ACHN (cell line): ENCODE measurements at regions not wholly inside any gene's neighbourhood (a gene's known extent, or its start where the extent isn't known, plus 50 kb on each side); places are given as distances from the start of the nearest gene placed in this dataset.
"Not testable (repeated sequence)": the region's sequence is repeated elsewhere in the genome, so short reads cannot be mapped to it uniquely, and the experiment has no call there.

ENCODE experiments used
- DNase-seq: peaks from one replicate; pipeline ENCODE4 v3.0.0-alpha.2; 2015
- in situ Hi-C: cut with HindIII; loops from 2 replicates; pipeline ENCODE4 v1.10.0; 2017; ENCODE audit warnings: low sequenced_read_pairs, low pct_ligation_motif_present, low pct_unique_long_range_greater_than_20kb

DNA sequence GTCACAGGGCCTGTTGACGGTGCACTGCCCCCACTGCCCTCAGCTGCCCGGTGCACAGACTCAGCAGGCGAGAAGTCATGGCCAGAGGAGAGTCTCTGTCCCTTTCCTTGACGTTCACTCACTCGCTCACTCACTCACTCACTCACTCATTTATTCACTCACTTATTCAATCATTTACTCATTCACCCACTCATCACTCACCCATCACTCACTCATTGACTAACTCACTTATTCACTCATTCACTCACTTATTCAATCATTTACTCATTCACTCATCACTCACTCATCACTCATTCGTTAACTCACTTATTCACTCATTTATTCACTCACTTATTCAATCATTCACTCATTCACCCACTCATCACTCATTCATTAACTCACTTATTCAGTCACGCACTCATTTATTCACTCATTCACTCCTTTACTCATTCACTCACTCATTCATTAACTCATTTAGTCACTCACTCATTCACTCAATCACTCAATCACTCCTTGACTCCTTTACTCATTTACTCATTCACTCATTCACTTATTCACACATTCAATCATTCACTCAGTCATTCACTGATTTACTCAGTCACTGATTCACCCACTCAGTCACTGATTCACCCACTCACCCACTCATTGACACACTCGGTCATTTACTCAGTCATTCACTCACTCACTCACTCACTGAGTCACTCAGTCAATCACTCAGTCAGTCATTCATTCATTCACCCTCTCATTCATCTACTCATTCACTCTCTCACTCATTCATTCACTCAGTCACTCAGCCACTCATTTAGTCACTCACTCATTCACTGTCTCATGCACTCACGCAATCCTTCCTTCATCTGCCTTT, 1193.5 kb downstream of the BRD1 start:
- no peak for DNase-seq
- in situ Hi-C loops = no loop called here

DNA sequence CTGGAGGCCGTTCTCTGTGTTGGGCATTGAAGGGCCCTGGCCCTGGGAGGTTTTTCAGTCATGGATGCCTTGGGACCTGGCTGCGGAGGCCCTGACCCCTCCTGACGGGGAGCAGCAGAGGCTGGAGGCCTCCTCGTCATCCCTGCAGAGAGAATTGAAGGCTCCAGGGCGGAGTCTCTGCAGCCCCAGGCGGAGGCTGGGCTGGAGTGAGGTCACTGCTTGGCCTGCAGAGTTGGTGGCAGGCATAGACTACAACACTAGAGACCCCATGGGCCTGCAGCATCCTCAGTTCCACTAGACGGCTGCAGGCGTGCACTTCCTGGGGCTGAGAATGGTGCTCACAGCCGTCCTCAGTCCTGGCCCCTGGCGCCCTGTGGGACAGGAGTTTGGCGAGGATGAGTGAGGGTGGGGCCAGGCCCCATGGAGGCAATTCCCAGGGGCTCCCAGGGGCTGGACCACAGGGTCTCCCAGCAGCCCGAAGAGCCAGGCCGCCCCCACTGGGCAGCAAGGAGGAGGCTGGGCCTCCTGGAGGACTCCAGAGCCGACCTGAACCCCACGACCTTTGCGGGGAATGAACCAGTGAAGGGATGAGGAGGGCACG, 1194.9 kb downstream of the BRD1 start:
- in situ Hi-C loops = no loop called here
- no peak for DNase-seq

- in situ Hi-C loops = no loop called here
- no peak for DNase-seq
Observed at GRCh38 chr22:48631288-48631863, 1196.3 kb downstream of the BRD1 start.

DNA sequence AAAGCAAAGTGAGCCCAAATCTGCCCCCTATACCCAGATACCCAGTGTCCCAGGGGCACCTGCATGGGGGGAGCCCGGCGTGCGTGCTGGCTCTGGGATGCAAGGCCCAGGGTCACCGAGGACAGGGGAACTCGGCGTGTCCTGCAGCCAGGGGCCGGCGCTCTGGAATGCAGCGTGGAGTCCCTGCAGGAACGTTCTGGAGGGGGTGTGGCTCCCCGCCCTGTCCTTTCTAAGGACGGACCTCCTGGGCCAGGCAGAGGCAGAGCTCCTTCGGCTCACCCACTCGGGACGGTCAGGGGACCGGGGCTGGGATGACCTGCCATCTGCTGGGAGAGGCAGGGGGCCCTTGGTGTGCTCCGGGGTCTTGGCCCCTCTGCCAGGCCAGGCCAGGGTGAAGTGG, 1196.8 kb downstream of the BRD1 start:
- in situ Hi-C loops = no loop called here
- DNase-seq = no peak

DNA sequence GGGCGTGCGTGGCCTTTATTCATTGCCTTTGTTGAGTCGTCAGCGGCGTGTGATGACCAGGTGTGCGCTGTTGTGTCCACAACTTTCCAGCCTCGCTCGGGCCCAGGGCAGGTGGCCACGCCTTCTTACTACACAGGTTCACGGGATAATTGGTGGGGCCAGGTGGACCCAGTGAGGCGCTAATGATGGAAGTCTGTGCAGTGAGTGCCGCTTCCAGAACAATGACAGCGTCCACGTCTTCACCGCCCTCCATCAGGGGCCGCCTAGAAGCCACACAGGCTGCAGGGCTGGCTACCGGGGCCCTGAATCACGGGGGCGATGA, 1197.3 kb downstream of the BRD1 start:
- in situ Hi-C loops = no loop called here
- DNase-seq = no peak

DNA sequence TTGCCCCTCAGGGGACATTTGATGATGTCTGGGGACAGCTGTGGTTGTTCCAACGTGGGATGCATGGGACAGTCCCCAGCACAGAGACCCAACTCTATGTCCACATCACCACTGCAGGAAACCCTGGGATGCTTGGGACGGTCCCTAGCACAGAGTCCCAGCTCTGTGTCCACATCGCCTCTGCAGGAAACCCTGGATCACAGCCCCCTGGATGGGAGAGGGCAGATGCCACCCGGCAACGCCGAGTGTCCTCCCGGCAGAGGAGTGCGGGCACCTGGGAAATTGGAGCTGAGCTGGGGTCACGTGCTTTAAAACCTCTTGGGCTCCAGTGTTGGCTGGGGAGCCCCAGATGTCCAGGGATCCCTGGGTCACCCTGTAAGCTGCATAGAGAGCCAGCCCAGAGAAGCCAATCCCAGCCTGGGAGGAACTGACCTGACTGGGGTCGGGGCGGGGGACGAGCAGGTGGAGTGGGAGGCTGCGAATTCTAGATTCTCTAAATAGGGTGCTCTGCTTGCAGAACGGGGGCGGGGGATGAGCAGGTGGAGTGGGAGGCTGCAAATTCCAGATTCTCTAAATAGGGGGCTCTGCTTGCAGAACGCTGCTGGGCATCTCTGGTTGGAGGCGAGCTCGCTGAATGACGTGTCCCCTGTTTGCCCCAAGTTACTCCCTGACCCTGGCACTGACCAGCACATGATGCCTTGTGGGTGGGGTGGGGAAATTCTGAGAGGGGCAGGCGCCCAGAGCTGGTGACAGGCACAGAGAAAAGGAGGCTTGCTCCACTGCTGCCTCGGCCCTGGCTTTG, 1197.8 kb downstream of the BRD1 start:
- DNase-seq = no peak

DNA sequence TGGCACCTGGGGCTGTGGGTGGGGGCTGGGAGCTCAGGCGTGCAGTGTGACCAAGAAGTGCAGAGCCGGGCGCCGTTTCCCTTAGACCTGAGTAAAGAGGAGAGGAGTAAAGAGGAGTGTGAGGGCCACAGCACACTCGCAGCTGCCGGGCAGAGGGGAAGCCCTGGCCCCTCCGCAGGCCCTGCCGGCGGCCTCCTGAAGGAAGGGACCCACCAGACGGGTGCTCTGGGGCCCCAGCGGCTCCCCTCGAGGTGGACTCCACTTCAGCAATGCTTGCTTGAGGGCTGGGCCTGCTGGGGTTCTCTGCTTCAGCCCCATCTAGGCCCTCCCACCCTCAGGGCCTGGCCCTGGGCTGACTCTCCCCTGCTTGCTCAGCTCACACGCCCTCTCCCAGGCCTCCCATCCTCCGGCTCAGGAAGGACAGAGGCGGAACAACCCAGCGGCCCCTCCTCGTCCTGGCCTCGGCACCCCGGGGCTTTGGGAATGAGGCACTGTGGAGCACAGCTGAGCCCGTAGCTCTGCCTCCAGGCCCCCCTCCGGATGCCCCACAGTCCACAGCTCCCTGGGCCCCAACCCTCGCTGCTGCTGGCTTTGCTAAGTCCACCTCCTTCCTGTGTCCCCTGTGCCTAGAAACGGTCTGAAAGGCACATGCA, 1198.7 kb downstream of the BRD1 start:
- in situ Hi-C loops = no loop called here
- DNase-seq = no peak

More for the DNA sequence above, 1197.8 kb downstream of the BRD1 start:
- in situ Hi-C loops = no loop called here

GRCh38 chr22:48627966-48628365, 1199.7 kb downstream of the BRD1 start:
- in situ Hi-C loops = no loop called here
- no peak for DNase-seq

DNA sequence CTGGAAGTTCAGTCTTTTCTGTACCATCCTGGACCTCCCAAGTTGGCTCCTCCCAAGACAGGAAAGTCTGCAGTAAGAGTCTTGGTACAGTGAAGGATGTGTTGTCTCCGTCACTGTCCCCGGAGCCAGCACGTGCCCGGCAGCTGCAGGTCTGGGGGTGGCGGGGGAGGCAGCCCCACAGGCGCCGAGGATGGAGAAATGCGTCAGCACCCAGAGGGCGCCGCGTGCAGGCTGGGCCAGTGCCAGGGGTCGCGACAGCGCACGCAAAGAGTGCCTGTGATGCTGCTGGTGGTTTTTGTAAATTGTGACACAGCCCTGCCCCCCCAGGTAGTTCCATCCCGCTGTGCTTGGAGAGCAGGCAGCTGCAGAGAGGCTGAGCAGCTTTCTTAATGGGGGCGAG, 1200.5 kb downstream of the BRD1 start:
- in situ Hi-C loops = no loop called here
- no peak for DNase-seq

GRCh38 chr22:48624401-48624800, 1203.3 kb downstream of the BRD1 start:
- in situ Hi-C loops = no loop called here
- no peak for DNase-seq

DNA sequence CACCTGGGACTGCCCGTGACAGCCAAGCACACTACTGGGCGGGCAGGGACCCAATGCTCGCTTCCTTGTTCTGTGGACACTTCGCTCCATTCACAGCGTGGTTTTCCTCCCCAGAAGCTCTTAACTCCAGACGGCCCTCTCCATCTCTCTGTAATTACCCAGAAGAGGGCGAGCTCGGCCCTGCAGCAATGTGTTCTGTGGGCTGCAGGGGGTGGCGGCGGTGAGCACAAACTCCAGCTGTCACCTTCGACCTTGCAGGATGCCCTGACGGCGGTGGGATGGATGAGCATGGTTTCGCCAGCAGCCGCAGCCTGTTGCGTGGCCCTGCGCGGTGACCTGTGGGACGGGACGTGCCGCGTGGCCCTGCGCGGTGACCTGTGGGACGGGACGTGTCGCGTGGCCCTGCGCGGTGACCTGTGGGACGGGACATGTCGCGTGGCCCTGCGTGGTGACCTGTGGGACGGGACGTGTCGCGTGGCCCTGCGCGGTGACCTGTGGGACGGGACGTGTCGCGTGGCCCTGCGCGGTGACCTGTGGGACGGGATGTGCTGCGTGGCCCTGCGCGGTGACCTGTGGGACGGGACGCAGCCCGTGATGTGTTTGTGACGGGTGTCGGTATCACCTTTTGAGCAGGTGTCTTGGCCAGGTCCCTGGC, 1204.7 kb downstream of the BRD1 start:
- in situ Hi-C loops = no loop called here
- no peak for DNase-seq

- DNase-seq = no peak
- in situ Hi-C loops = no loop called here
Observed at GRCh38 chr22:48621085-48621484, 1206.6 kb downstream of the BRD1 start.

DNA sequence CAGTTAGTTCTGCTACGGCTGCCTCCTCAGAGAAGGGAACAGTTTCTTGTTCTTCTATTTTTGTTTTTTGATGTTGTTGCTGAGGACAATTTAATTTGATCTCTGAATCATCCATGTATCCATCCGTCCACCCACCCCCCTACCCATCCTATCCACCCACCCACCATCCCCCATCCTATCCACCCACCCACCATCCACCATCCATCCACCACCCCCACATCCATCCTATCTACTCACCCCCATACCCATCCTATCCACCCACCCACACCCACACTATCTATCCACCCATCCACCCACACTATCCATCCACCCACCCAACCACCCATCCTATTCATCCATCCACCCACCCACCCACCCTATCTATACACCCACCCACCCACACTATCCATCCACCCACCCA, 1207.2 kb downstream of the BRD1 start:
- in situ Hi-C loops, DNase-seq: not testable (repeated sequence)

DNA sequence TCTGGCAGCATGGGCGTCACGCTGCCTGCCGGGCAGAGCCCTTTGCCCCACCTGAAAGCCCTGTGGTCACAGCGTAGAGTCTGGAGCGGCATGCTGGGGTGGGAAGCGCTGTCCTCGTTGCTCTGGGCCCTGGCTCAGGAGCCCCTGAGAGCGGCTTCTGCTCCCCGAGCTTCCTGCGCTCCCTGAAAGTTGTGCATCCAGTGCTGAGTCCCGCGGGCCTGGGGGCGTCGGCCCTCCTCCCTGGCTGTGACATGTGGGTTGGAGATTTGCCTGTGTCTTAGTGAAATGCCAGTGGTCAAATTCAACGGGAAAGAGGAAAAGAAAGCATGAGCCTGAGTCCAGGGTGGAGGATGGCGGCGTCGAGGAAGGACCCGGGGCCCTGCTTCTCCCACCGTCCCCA, 1208.0 kb downstream of the BRD1 start:
- DNase-seq = no peak
- in situ Hi-C loops = no loop called here

GRCh38 chr22:48618326-48618725, 1209.3 kb downstream of the BRD1 start:
- no peak for DNase-seq
- in situ Hi-C loops = no loop called here

- in situ Hi-C loops = no loop called here
Observed at GRCh38 chr22:48616656-48617055, 1211.0 kb downstream of the BRD1 start.

DNA sequence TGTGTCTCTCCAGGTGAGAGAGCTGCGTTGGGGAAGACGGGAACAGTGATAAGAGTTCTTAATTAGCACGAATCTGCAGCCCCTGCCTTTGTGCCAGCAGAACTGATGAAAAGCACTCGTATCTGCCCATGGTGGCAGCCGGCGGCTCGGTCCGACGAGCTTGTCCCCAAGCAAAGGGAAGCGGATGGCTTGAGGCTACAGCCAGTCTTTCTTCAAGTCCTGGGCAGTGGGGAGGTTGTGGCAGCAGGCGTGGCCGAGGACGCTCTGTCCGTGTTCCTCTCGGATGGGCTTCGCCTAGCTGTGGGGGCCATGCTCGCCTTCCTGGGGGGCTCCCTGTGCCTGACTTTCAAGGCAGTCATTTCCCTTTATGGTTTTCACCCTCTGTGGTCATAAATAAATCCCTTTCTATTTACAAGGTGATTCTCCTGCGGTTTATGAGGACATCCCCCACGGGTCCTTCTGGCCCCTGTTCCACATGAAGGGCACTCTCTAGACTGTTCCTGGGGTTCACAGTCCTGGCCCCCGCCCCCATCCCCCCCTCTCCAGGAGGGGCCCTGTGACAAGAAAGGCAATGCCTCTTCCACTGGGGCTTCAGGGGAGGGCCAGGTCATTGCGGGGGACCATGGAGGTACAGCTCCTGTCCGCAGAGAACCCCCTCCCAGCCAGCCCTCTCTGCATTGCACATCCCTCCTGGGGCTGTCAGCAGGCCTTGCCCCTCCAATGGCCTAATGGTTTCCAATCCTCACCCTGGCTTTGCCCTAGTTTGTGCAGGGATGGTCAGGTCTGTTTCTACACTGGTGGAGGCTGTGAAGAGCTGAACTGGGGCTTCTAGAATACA, 1212.3 kb downstream of the BRD1 start:
- DNase-seq = no peak
- in situ Hi-C loops = no loop called here

More at GRCh38 chr22:48616656-48617055, 1211.0 kb downstream of the BRD1 start:
- DNase-seq = no peak
